IMR-90 (cell line): ENCODE measurements at regions not wholly inside any gene's neighbourhood (a gene's known extent, or its start where the extent isn't known, plus 50 kb on each side); places are given as distances from the start of the nearest gene placed in this dataset.

Experiments used
- ATAC-seq: fragments of 200-7000 bp; cut with Tn5 transposase; 2 replicates; pipeline ENCODE4 v1.9.1; 2020; ENCODE audit warnings: low read depth, mild to moderate bottlenecking, moderate library complexity
- BruUV-seq: library from RNA; stranded (reverse); fragments of 400-500 nt; replicated peaks from 2 replicates; lab custom pipeline; 2021; lab: Mats Ljungman, UMichigan
- CTCF ChIA-PET: fragments of 300-600 bp; formaldehyde crosslinking; extraction: SDS; loops from one replicate; lab custom pipeline; 2021; ENCODE audit warnings: antibody characterized with exemption; lab: Yijun Ruan, JAX
- POLR2A ChIA-PET: fragments of 300-600 bp; sonication (Branson Sonifier 250); formaldehyde crosslinking; loops from one replicate; lab custom pipeline; 2022; ENCODE audit warnings: antibody characterized with exemption; ENCODE audit not compliant: unreplicated experiment; lab: Charles Lee
- DNase-seq: peaks from one replicate; pipeline ENCODE4 v3.0.0; 2013
- H2AFZ ChIP-seq: replicated peaks from 2 replicates; pipeline ENCODE3; 2013; ENCODE audit warnings: low read length, mild to moderate bottlenecking; ENCODE audit not compliant: poor library complexity
- H2AK5ac ChIP-seq: 2 replicates; pipeline ENCODE4 v1.6.1; 2013; ENCODE audit warnings: low read depth, low read length, inconsistent platforms
- H2AK9ac ChIP-seq: replicated peaks from 2 replicates; pipeline ENCODE3; 2013; ENCODE audit warnings: mild to moderate bottlenecking, low read depth, low read length, moderate library complexity; ENCODE audit not compliant: poor library complexity
- H2BK120ac ChIP-seq: 2 replicates; pipeline ENCODE4 v1.6.1; 2013; ENCODE audit warnings: low read depth, low read length, inconsistent platforms
- H2BK15ac ChIP-seq: 3 replicates; pipeline ENCODE4 v1.6.1; 2013; ENCODE audit warnings: low read depth, low read length, inconsistent platforms
- H2BK20ac ChIP-seq: 2 replicates; pipeline ENCODE4 v1.6.1; 2013; ENCODE audit warnings: low read depth, mild to moderate bottlenecking, inconsistent platforms, low read length, moderate library complexity
- H2BK5ac ChIP-seq: 2 replicates; pipeline ENCODE4 v1.6.1; 2013; ENCODE audit warnings: mild to moderate bottlenecking, low read depth, low read length, inconsistent platforms; ENCODE audit not compliant: poor library complexity, severe bottlenecking
- H3K14ac ChIP-seq: replicated peaks from 2 replicates; pipeline ENCODE4 v1.6.1; 2013; ENCODE audit warnings: low read depth, low read length, inconsistent platforms
- H3K18ac ChIP-seq: 2 replicates; pipeline ENCODE4 v1.6.1; 2013; ENCODE audit warnings: low read depth, low read length, control low read depth
- H3K23ac ChIP-seq: 2 replicates; pipeline ENCODE4 v1.6.1; 2013; ENCODE audit warnings: low read depth, low read length, inconsistent platforms
- H3K27ac ChIP-seq: 2 replicates; pipeline ENCODE4 v1.5.1; 2013; ENCODE audit warnings: mild to moderate bottlenecking, control low read depth, low read length; ENCODE audit not compliant: insufficient read depth
- H3K27me3 ChIP-seq: 2 replicates; pipeline ENCODE4 v1.6.1; 2013; ENCODE audit warnings: low read length; ENCODE audit not compliant: control insufficient read depth, insufficient read depth
- H3K36me3 ChIP-seq: 2 replicates; pipeline ENCODE4 v1.6.1; 2013; ENCODE audit warnings: low read length, mixed read lengths; ENCODE audit not compliant: control insufficient read depth, insufficient read depth
- H3K4ac ChIP-seq: 2 replicates; pipeline ENCODE4 v1.6.1; 2013; ENCODE audit warnings: low read depth, low read length, inconsistent platforms
- H3K4me1 ChIP-seq: 2 replicates; pipeline ENCODE4 v1.6.1; 2013; ENCODE audit warnings: low read length, mixed read lengths; ENCODE audit not compliant: control insufficient read depth, insufficient read depth
- H3K4me2 ChIP-seq: 2 replicates; pipeline ENCODE4 v1.6.1; 2013; ENCODE audit warnings: low read depth, mild to moderate bottlenecking, control low read depth, low read length, moderate library complexity
- H3K4me3 ChIP-seq: 2 replicates; pipeline ENCODE4 v1.5.1; 2013; ENCODE audit warnings: low read depth, mild to moderate bottlenecking, control low read depth, low read length, moderate library complexity; ENCODE audit not compliant: insufficient read depth
- H3K56ac ChIP-seq: 2 replicates; pipeline ENCODE4 v1.6.1; 2013; ENCODE audit warnings: low read length, inconsistent platforms; ENCODE audit not compliant: insufficient read depth; ENCODE audit errors: extremely low read depth
- H3K79me1 ChIP-seq, 2 experiments: 2 replicates each; pipeline ENCODE4 v1.6.1; 2013; ENCODE audit warnings: low read length in 2 of 2, inconsistent platforms in 1 of 2, low read depth in 1 of 2
- H3K9ac ChIP-seq: 2 replicates; pipeline ENCODE4 v1.6.1; 2013; ENCODE audit warnings: low read depth, low read length, control low read depth
- H3K9me1 ChIP-seq: 2 replicates; pipeline ENCODE4 v1.6.1; 2013; ENCODE audit warnings: low read length, inconsistent platforms; ENCODE audit not compliant: insufficient read depth
- H3K9me3 ChIP-seq: 2 replicates; pipeline ENCODE4 v1.6.1; 2013; ENCODE audit warnings: low read length; ENCODE audit not compliant: control insufficient read depth, insufficient read depth
- H4K20me1 ChIP-seq: 2 replicates; pipeline ENCODE4 v1.6.1; 2013; ENCODE audit warnings: low read length, inconsistent platforms; ENCODE audit not compliant: insufficient read depth
- H4K5ac ChIP-seq: 2 replicates; pipeline ENCODE4 v1.6.1; 2013; ENCODE audit warnings: mild to moderate bottlenecking, low read depth, low read length, control low read depth
- H4K8ac ChIP-seq, 2 experiments: 2 replicates each; pipeline ENCODE4 v1.6.1; 2013; ENCODE audit warnings: low read depth in 2 of 2, low read length in 2 of 2, control low read depth in 1 of 2, inconsistent platforms in 1 of 2
- H4K91ac ChIP-seq: 2 replicates; pipeline ENCODE4 v1.6.1; 2013; ENCODE audit warnings: low read depth, low read length, inconsistent platforms; ENCODE audit not compliant: insufficient read depth
- CEBPB ChIP-seq: IDR thresholded peaks from 2 replicates; pipeline ENCODE4 v1.6.1; 2012; ENCODE audit warnings: low read depth, low read length, improper control_type of control experiment
- CTCF ChIP-seq: conservative IDR thresholded peaks from 2 replicates; pipeline ENCODE4 v1.5.1; 2012; ENCODE audit warnings: mild to moderate bottlenecking, low read depth, low read length, improper control_type of control experiment
- MAFK ChIP-seq: IDR thresholded peaks from 2 replicates; pipeline ENCODE4 v1.6.1; 2012; ENCODE audit warnings: low read depth, low read length, improper control_type of control experiment
- NFE2L2 ChIP-seq: fragments of 150-350 bp; IDR thresholded peaks from 2 replicates; pipeline ENCODE4 v1.6.1; 2016; ENCODE audit warnings: low read depth, mild to moderate bottlenecking, low read length
- RCOR1 ChIP-seq: IDR thresholded peaks from 2 replicates; pipeline ENCODE4 v1.6.1; 2012; ENCODE audit warnings: mild to moderate bottlenecking, low read length, improper control_type of control experiment; ENCODE audit not compliant: insufficient replicate concordance
- USF2 ChIP-seq: fragments of 150-350 bp; IDR thresholded peaks from 2 replicates; pipeline ENCODE4 v1.6.1; 2017; ENCODE audit warnings: mild to moderate bottlenecking, antibody characterized with exemption, low read length, low read depth
- dilution Hi-C: fragments of 300-500 bp; cut with HindIII; formaldehyde crosslinking; loops from one replicate; pipeline ENCODE4 v1.14.3; 2018; ENCODE audit warnings: low sequenced_read_pairs; ENCODE audit not compliant: unreplicated experiment
- in situ Hi-C: fragments of 300-500 bp; cut with MboI; formaldehyde crosslinking; loops from 3 replicates; pipeline ENCODE4 v1.14.3; 2019; ENCODE audit warnings: low sequenced_read_pairs, inconsistent platforms, mixed read lengths
- intact Hi-C: fragments of 100-400 bp; cut with micrococcal nuclease; formaldehyde crosslinking; loops from 2 replicates; pipeline ENCODE4 v1.10.0; 2022

- ChIA-PET POLR2A (no interaction called here), CTCF (no interaction called here)
- in situ Hi-C loops (no loop called here), dilution Hi-C loops (no loop called here), intact Hi-C loops (no loop called here)
- Histone ChIP-seq H3K27me3 (no peaks in the 10 kb centered on the region), H3K9me3 (no peaks in the 10 kb centered on the region), H2BK5ac (no peak overlapping the region), H3K56ac (no peak overlapping the region), H4K8ac (no peak overlapping the region), H2BK120ac (no peak overlapping the region), H2BK20ac (no peak overlapping the region), H3K9me1 (no peaks in the 10 kb centered on the region), H4K5ac (no peak overlapping the region), H3K79me1 (no peaks in the 10 kb centered on the region), H2AFZ (no peak overlapping the region), H3K4me2 (no peak overlapping the region), H3K4ac (no peak overlapping the region), H2BK15ac (no peak overlapping the region), H4K20me1 (no peaks in the 10 kb centered on the region), H3K36me3 (no peaks in the 10 kb centered on the region), H3K4me1 (no peaks in the 10 kb centered on the region), H3K27ac (no peak overlapping the region), H3K23ac (no peak overlapping the region), H2AK5ac (no peak overlapping the region), H3K14ac (no peak overlapping the region), H2AK9ac (no peak overlapping the region), H3K9ac (no peak overlapping the region), H3K18ac (no peak overlapping the region), H3K4me3 (no peak overlapping the region), H4K91ac (no peak overlapping the region)
- DNase-seq (no peak), ATAC-seq (no peak)
- TF ChIP-seq NFE2L2 (no peak), USF2 (no peak), CEBPB (no peak), RCOR1 (no peak), MAFK (no peak), CTCF (no peak)
- BruUV-seq: no TSS peak
Measured at GRCh38 chr12:85393606-85394005, 113.6 kb downstream of the ALX1 start.
